HG03097 (cell line): ENCODE measurements at regions not wholly inside any gene's neighbourhood (a gene's known extent, or its start where the extent isn't known, plus 50 kb on each side); places are given as distances from the start of the nearest gene placed in this dataset.
"Not testable (repeated sequence)": the region's sequence is repeated elsewhere in the genome, so short reads cannot be mapped to it uniquely, and the experiment has no call there.

ENCODE experiments used
- ATAC-seq: cut with Tn5 transposase; IDR thresholded peaks from one replicate; pipeline ENCODE4 v1.9.1; 2021; ENCODE audit not compliant: unreplicated experiment, low FRiP score

- ATAC-seq: no peak
These were observed 103.8 kb upstream of the LANCL2 start for GRCh38 chr7:55261386-55261770.

- ATAC-seq: not testable (repeated sequence)
These were observed 99.8 kb upstream of the LANCL2 start for GRCh38 chr7:55265328-55265727.

- ATAC-seq: no peak
These were observed 99.1 kb upstream of the LANCL2 start for GRCh38 chr7:55265836-55266642.

GRCh38 chr7:55271069-55271626 is 94.0 kb upstream of the LANCL2 start:
- ATAC-seq: no peak

- ATAC-seq: no peak
These were observed 93.5 kb upstream of the LANCL2 start for GRCh38 chr7:55271661-55272060.

GRCh38 chr7:55272328-55272727 is 92.8 kb upstream of the LANCL2 start:
- no peak for ATAC-seq

- ATAC-seq: no peak
These were observed 91.8 kb upstream of the LANCL2 start for GRCh38 chr7:55273186-55273980.

GRCh38 chr7:55274156-55274555 is 91.0 kb upstream of the LANCL2 start:
- ATAC-seq: no peak

- ATAC-seq: no peak
These were observed 89.6 kb upstream of the LANCL2 start for GRCh38 chr7:55275291-55276200.

- ATAC-seq: no peak
These were observed 88.4 kb upstream of the LANCL2 start for GRCh38 chr7:55276572-55277295.

- no peak for ATAC-seq
These were observed 87.2 kb upstream of the LANCL2 start for GRCh38 chr7:55277916-55278315.

- ATAC-seq: no peak
These were observed 86.8 kb upstream of the LANCL2 start for GRCh38 chr7:55278321-55278720.

- no peak for ATAC-seq
These were observed 85.9 kb upstream of the LANCL2 start for GRCh38 chr7:55279080-55279845.

- ATAC-seq: no peak
These were observed 85.1 kb upstream of the LANCL2 start for GRCh38 chr7:55280031-55280454.

GRCh38 chr7:55285665-55286064 is 79.5 kb upstream of the LANCL2 start:
- ATAC-seq: no peak

- no peak for ATAC-seq
These were observed 78.5 kb upstream of the LANCL2 start for GRCh38 chr7:55286666-55287065.

GRCh38 chr7:55288070-55288824 is 76.9 kb upstream of the LANCL2 start:
- ATAC-seq: no peak

GRCh38 chr7:55296070-55296469 is 69.1 kb upstream of the LANCL2 start:
- no peak for ATAC-seq
